IPS-18a (cell line): ENCODE measurements at regions not wholly inside any gene's neighbourhood (a gene's known extent, or its start where the extent isn't known, plus 50 kb on each side); places are given as distances from the start of the nearest gene placed in this dataset.

Experiments used
- H3K27ac ChIP-seq: one replicate; pipeline ENCODE4 v1.5.1; 2013; ENCODE audit warnings: low read length
- H3K27me3 ChIP-seq: one replicate; pipeline ENCODE4 v1.6.1; 2013; ENCODE audit warnings: mild to moderate bottlenecking, low read length; ENCODE audit not compliant: control insufficient read depth, insufficient read depth
- H3K36me3 ChIP-seq: one replicate; pipeline ENCODE4 v1.6.1; 2013; ENCODE audit warnings: low read depth, low read length; ENCODE audit not compliant: control insufficient read depth
- H3K4me1 ChIP-seq: one replicate; pipeline ENCODE4 v1.6.1; 2013; ENCODE audit warnings: low read depth, low read length; ENCODE audit not compliant: control insufficient read depth
- H3K4me3 ChIP-seq: one replicate; pipeline ENCODE4 v1.5.1; 2013; ENCODE audit warnings: low read length
- H3K9ac ChIP-seq: one replicate; pipeline ENCODE4 v1.6.1; 2013; ENCODE audit warnings: mild to moderate bottlenecking, low read length, moderate library complexity
- H3K9me3 ChIP-seq: one replicate; pipeline ENCODE4 v1.6.1; 2013; ENCODE audit warnings: low read depth, low read length; ENCODE audit not compliant: control insufficient read depth

DNA sequence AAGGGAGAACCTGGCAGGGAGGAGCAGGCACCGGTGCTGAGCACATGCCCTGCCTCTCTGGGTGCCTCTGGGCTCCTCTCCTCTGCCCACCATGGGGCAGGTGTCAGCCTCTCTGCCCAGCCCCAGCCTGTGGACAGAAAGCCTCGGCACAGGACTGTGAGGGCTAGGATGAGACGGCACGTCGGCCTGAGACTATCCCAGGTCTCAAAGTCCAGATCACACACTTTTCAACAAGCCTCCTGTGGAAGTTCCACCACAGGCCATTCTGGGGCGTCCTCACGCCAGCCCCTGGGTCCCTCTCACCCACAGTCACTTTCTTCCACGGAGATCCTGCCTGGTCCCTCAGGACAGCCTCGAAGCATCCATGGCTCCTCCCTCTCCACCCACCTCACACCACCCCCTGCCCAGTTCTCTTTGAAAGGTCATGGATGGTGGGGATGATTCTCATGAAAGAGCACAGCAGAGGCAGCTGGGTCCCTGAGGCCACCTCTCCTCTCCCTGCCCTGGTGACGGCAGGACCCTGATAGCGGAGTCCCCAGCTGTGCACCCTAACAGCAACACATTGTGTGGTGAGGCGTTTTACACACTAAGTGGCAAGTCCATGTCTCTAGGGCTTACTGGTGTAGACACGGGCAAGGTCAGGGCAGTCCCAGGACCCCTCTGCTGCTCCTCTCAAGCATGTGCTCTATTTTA lies 569.4 kb upstream of the SALL3 start:
- Histone ChIP-seq H3K4me3 (no peak overlapping the region), H3K36me3 (no peaks in the 10 kb centered on the region), H3K27ac (no peak overlapping the region), H3K9ac (no peak overlapping the region), H3K9me3 (no peaks in the 10 kb centered on the region), H3K4me1 (no peaks in the 10 kb centered on the region), H3K27me3 (no peaks in the 10 kb centered on the region)

DNA sequence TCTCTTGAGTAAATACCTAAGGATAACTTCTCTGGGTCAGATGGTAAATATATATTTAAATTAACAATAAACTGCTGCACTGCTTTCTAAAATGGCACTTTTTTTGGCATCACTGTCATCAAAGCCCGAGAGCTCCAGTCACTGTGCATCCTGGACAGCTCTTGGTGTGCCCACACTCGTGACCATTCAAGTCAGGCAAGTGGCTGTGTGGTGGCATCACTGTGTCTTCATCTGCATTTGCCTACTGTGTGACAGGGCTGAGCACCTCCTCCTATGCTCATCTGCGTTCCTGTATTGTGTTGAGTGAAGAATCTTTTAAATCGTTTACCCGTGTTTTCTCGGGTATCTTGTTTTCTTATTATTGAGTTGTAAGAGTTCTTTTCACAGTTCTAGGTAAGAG lies 568.1 kb upstream of the SALL3 start:
- H3K9ac ChIP-seq: no peak overlapping the region
- H3K27ac ChIP-seq: no peak overlapping the region

DNA sequence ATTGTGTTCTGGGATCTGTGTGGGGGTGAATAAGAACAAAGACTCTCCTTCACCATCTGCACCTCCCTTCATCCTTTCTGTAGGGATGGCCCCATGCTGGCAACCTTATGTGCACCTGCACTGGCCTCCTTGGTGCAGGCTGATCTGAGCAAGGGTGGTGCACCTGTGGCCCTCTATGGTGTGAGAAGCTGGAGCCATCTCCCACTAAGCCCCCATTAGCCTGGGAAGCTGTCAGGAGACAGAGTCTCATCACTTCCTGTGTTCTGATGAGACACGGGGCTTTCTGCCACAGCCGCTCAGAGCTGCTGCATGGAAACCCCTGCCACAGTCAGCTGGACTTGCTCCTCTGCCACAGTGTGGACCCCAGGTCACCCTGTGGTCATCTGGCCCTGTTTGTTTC lies 565.3 kb upstream of the SALL3 start:
- Histone ChIP-seq H3K9me3 (no peaks in the 10 kb centered on the region), H3K27ac (no peak overlapping the region), H3K4me3 (no peak overlapping the region), H3K27me3 (no peaks in the 10 kb centered on the region), H3K4me1 (no peaks in the 10 kb centered on the region), H3K9ac (no peak overlapping the region), H3K36me3 (no peaks in the 10 kb centered on the region)

More for the DNA sequence above, 568.1 kb upstream of the SALL3 start:
- no peaks in the 10 kb centered on the region for H3K9me3 ChIP-seq
- no peaks in the 10 kb centered on the region for H3K36me3 ChIP-seq
- no peaks in the 10 kb centered on the region for H3K27me3 ChIP-seq
- no peak overlapping the region for H3K4me3 ChIP-seq
- no peaks in the 10 kb centered on the region for H3K4me1 ChIP-seq

DNA sequence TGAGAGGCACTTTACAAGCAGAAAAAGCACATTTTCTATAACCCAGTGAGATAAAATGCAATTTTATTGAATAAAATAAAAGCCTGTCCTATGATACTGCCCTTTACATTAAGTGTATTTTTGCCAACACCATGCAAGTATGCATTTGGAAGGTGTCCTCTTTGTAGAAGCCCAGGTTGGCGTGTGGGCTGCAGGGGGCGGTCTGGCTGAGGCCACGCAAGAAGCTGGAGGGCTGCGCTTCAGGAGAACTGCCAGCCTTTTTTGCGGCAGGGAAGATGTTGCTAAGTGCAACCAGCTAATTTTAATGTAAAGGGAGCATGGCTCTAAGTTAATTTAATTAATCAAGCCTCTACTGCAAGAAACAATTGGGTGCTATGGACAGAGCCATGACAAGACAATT lies 562.8 kb upstream of the SALL3 start:
- no peaks in the 10 kb centered on the region for H3K9me3 ChIP-seq
- H3K27ac ChIP-seq: no peak overlapping the region
- H3K27me3 ChIP-seq: no peaks in the 10 kb centered on the region
- no peak overlapping the region for H3K4me3 ChIP-seq
- no peaks in the 10 kb centered on the region for H3K36me3 ChIP-seq
- H3K4me1 ChIP-seq: no peaks in the 10 kb centered on the region
- H3K9ac ChIP-seq: no peak overlapping the region

DNA sequence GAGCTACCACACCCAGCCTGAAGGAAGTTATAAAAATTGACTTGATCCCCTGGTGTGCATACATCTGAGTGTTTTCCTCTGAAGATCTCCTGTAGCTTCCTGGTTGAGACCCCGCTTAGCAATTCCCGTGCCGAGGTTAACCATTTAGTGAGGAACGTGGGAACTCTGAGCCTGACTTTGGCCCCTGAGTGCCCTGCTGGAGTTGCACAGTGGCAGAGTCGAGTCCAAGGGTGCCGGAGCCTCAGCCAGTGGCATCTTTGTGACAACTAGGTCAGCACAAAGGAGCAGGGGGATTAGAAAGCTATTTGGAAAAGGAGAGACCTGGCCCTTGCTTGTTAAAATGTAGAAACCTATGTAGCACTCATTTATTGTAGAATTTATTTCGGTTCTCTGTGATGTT lies 561.2 kb upstream of the SALL3 start:
- H3K36me3 ChIP-seq: no peaks in the 10 kb centered on the region
- H3K9ac ChIP-seq: no peak overlapping the region
- H3K27me3 ChIP-seq: no peaks in the 10 kb centered on the region
- H3K4me3 ChIP-seq: no peak overlapping the region
- H3K4me1 ChIP-seq: no peaks in the 10 kb centered on the region
- H3K27ac ChIP-seq: no peak overlapping the region
- no peaks in the 10 kb centered on the region for H3K9me3 ChIP-seq

DNA sequence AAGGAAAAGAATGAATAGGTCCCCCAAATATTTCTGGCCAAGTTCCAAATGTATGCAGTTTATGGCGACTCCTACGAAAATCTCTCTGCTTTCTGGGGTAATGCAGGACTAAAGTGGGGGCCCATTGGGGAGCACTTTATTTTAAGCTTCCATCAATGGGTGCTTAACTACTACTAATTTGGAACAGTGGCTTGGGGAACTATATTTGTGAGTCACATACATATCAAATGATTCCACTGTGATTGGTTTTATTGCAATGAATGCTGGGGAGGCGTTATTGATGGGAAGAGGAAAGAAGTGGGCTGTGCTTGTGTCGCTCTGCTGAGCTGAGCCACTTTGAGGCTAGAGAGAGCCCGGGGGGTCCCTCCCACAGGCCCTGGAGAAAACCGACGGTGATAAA lies 560.4 kb upstream of the SALL3 start:
- H3K27ac ChIP-seq: no peak overlapping the region
- no peaks in the 10 kb centered on the region for H3K9me3 ChIP-seq
- no peaks in the 10 kb centered on the region for H3K27me3 ChIP-seq
- H3K4me3 ChIP-seq: no peak overlapping the region
- no peaks in the 10 kb centered on the region for H3K4me1 ChIP-seq
- no peaks in the 10 kb centered on the region for H3K36me3 ChIP-seq
- no peak overlapping the region for H3K9ac ChIP-seq

DNA sequence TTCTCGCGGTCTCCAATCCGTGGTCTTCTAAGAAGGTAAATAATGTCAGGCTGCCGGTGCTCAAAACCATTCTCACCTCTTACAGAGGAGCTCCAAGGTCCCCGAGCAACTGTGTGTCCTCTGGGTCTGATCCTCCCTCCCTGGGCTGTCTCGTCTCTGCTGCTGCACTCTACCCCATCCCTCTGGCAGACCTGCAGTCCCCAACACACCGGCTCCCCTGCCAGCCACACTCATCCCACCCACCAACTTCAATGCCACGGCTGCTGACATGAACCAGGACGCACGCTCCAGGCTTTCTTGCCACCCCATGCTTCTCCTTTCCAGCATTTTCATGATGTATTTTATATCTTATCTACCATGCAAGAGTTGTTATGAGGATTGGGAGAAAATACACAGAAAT lies 559.5 kb upstream of the SALL3 start:
- Histone ChIP-seq H3K4me3 (no peak overlapping the region), H3K9ac (no peak overlapping the region), H3K27me3 (no peaks in the 10 kb centered on the region), H3K27ac (no peak overlapping the region), H3K36me3 (no peaks in the 10 kb centered on the region), H3K4me1 (no peaks in the 10 kb centered on the region), H3K9me3 (no peaks in the 10 kb centered on the region)

DNA sequence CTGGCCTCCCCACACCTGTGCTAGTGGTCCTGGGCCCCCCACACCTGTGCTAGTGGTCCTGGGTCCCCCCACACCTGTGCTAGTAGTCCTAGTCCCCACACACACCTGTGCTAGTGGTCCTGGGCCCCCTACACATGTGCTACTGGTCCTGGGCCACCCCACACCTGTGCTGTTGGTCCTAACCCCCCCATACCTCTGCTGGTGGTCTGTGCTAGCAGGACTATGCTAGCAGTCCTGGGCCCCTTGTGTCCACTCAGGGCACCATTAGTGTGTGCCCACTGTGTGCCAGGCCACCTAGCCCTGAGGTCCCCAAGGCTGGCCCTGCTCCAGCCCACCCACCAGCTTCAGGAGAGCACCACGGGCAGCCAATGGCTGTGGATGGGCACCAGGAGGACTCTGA lies 558.2 kb upstream of the SALL3 start:
- Histone ChIP-seq H3K36me3 (no peaks in the 10 kb centered on the region), H3K4me3 (no peak overlapping the region), H3K9me3 (no peaks in the 10 kb centered on the region), H3K27me3 (no peaks in the 10 kb centered on the region), H3K4me1 (no peaks in the 10 kb centered on the region), H3K27ac (no peak overlapping the region), H3K9ac (no peak overlapping the region)

DNA sequence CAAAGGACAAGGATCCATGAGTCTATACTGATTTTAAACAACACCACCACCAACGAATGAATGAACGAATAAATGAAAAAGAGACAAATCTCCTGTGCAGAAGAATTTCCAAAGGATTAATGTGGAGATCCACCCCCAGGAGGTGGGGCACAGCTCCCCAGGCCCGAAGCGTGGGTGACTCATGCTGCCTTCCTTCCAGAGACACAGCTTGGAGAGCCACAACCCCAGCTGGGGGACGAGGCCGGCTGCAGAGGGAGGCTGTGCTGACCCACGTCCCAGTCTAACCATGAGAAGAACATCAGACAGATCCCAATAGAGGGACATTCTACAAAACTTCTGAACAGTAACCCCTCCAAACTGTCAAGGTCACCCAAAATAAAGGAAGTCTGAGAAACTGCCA lies 557.3 kb upstream of the SALL3 start:
- no peak overlapping the region for H3K9ac ChIP-seq
- no peaks in the 10 kb centered on the region for H3K27me3 ChIP-seq
- H3K9me3 ChIP-seq: no peaks in the 10 kb centered on the region
- H3K4me3 ChIP-seq: no peak overlapping the region
- H3K36me3 ChIP-seq: no peaks in the 10 kb centered on the region
- no peaks in the 10 kb centered on the region for H3K4me1 ChIP-seq
- no peak overlapping the region for H3K27ac ChIP-seq

DNA sequence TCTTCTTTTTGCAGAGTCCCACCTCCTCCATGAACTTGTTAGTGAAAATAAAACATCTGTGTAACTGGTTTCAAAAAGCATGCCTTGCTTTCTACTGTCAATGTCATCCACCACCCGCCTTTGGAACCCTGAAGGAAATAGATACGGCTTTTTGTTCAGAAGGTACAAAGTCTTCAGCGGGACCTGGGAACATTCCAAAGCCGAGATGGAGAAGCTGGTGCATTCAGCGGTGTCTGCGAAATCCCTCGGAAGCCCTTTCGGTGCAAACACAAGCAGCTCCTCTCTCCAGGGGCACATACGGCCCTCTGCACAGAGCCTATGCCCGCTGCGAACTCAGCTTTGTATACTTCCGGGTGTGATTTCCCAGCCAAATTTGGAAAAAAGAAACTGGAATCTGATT lies 555.8 kb upstream of the SALL3 start:
- Histone ChIP-seq H3K27ac (no peak overlapping the region), H3K36me3 (no peaks in the 10 kb centered on the region), H3K9ac (no peak overlapping the region), H3K4me1 (no peaks in the 10 kb centered on the region), H3K4me3 (no peak overlapping the region), H3K27me3 (no peaks in the 10 kb centered on the region), H3K9me3 (no peaks in the 10 kb centered on the region)

DNA sequence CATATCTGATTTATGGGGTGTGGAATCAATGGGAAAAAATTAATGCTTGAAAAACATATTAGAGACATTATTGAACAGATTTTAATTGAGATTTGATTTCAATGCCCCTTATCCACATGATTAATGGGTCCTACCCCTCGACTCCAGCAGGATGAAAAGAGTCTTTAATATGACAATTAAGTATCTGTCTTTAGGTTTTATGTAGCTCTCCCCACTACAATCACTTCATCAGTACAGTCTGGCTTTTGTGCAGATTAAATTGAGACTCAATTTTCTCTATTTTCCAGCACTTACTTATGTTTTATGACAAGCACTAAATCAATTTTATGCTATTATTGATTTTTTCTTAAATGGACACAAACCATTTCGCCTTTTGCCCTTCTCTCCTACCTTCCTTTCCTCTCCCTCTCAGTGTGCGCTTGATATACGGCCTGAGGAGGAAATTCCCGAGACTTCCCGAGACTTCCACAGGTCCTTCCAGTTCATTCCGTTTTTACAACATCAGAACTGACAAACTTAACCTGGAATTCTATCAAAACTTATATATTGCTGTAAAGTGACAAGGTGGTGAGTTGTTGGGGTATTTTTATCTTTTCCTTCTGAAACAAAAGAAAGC lies 555.1 kb upstream of the SALL3 start:
- H3K9ac ChIP-seq: no peak overlapping the region
- H3K27ac ChIP-seq: no peak overlapping the region
- H3K4me1 ChIP-seq: no peaks in the 10 kb centered on the region
- no peak overlapping the region for H3K4me3 ChIP-seq
- no peaks in the 10 kb centered on the region for H3K36me3 ChIP-seq
- H3K27me3 ChIP-seq: no peaks in the 10 kb centered on the region
- no peaks in the 10 kb centered on the region for H3K9me3 ChIP-seq

DNA sequence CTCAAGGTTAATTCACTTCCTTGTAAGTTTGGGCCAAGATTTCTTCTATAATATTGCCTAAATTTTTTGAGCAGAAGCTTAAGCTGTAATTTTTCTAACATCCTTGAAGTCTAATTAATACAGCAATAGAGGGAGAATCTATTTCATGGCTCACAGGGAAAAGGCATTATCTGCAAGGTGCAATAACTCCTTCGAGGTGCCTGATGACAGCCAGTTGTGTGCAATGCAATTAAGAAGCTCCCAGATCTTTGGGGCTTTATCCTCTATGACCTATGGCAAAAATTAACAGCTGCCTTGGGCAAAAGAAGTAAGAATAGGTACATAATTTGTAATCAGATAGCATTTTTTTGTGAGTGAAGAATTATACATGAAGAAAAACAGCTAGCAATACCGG lies 554.6 kb upstream of the SALL3 start:
- H3K4me1 ChIP-seq: no peaks in the 10 kb centered on the region
- H3K9me3 ChIP-seq: no peaks in the 10 kb centered on the region

More for the DNA sequence above, 554.6 kb upstream of the SALL3 start:
- no peak overlapping the region for H3K27ac ChIP-seq
- no peaks in the 10 kb centered on the region for H3K27me3 ChIP-seq
- H3K36me3 ChIP-seq: no peaks in the 10 kb centered on the region
- no peak overlapping the region for H3K4me3 ChIP-seq
- H3K9ac ChIP-seq: no peak overlapping the region
